HEK293 (cell line): ENCODE measurements at regions not wholly inside any gene's neighbourhood (a gene's known extent, or its start where the extent isn't known, plus 50 kb on each side); places are given as distances from the start of the nearest gene placed in this dataset.

ENCODE experiments used
- CTCF ChIA-PET: fragments of 350-600 bp; formaldehyde crosslinking; extraction: SDS; loops from one replicate; lab custom pipeline; 2021; ENCODE audit warnings: antibody characterized with exemption; lab: Yijun Ruan, JAX
- POLR2A ChIA-PET: fragments of 300-600 bp; formaldehyde crosslinking; extraction: SDS; loops from one replicate; lab custom pipeline; 2020; ENCODE audit warnings: antibody characterized with exemption, inconsistent platforms; lab: Yijun Ruan, JAX
- H3K27ac ChIP-seq: fragments of 200-500 bp; sonication (Bioruptor generic); 2 replicates; pipeline ENCODE4 v1.5.1; 2014; ENCODE audit warnings: low read depth, low read length, control low read depth, inconsistent platforms; ENCODE audit errors: extremely low read depth
- H3K36me3 ChIP-seq, 2 experiments: fragments of 200-500 bp in 1 of 2; sonication (Bioruptor generic) in 1 of 2; 1 replicate in 1 of 2; 2 replicates in 1 of 2; pipeline ENCODE4 v1.5.1; 2014 to 2017; ENCODE audit warnings: inconsistent platforms in 2 of 2, low read length in 2 of 2; ENCODE audit not compliant: control insufficient read depth in 2 of 2, insufficient read depth in 1 of 2
- H3K4me1 ChIP-seq: fragments of 200-500 bp; sonication (Bioruptor generic); 2 replicates; pipeline ENCODE4 v1.5.1; 2014; ENCODE audit warnings: mild to moderate bottlenecking, low read length, inconsistent platforms; ENCODE audit not compliant: control insufficient read depth, insufficient read depth
- H3K4me3 ChIP-seq: 2 replicates; pipeline ENCODE4 v1.5.1; 2011; ENCODE audit warnings: low read depth, mild to moderate bottlenecking, control low read depth, low read length, moderate library complexity
- H3K9me3 ChIP-seq: fragments of 200-500 bp; sonication (Bioruptor generic); 2 replicates; pipeline ENCODE4 v1.5.1; 2014; ENCODE audit warnings: low read depth, low read length, inconsistent platforms; ENCODE audit not compliant: control insufficient read depth, insufficient read depth
- GLI4 ChIP-seq: fragments of 450-650 bp; formaldehyde crosslinking; IDR thresholded peaks from 2 replicates; pipeline ENCODE4 v1.5.1; 2016; ENCODE audit warnings: missing biosample characterization, missing genetic modification characterization
- KLF16 ChIP-seq: fragments of 450-650 bp; formaldehyde crosslinking; IDR thresholded peaks from 2 replicates; pipeline ENCODE4 v1.5.1; 2017; ENCODE audit warnings: missing biosample characterization, missing genetic modification characterization
- REPIN1 ChIP-seq: fragments of 450-650 bp; formaldehyde crosslinking; IDR thresholded peaks from 2 replicates; pipeline ENCODE4 v1.5.1; 2017; ENCODE audit warnings: missing biosample characterization, missing genetic modification characterization, low read depth
- SCRT1 ChIP-seq: fragments of 450-650 bp; formaldehyde crosslinking; IDR thresholded peaks from 2 replicates; pipeline ENCODE4 v1.5.1; 2016; ENCODE audit warnings: missing biosample characterization, missing genetic modification characterization, borderline replicate concordance
- SCRT2 ChIP-seq: fragments of 450-650 bp; formaldehyde crosslinking; IDR thresholded peaks from 2 replicates; pipeline ENCODE4 v1.5.1; 2016; ENCODE audit warnings: missing biosample characterization, missing genetic modification characterization
- ZBTB6 ChIP-seq: fragments of 450-650 bp; formaldehyde crosslinking; IDR thresholded peaks from 2 replicates; pipeline ENCODE4 v1.5.1; 2017; ENCODE audit warnings: missing biosample characterization, missing genetic modification characterization
- ZEB2 ChIP-seq: fragments of 450-650 bp; formaldehyde crosslinking; IDR thresholded peaks from 2 replicates; pipeline ENCODE4 v1.5.1; 2016; ENCODE audit warnings: missing biosample characterization, missing genetic modification characterization
- ZNF280C ChIP-seq: fragments of 450-650 bp; formaldehyde crosslinking; IDR thresholded peaks from 2 replicates; pipeline ENCODE4 v1.5.1; 2016; ENCODE audit warnings: missing biosample characterization, missing genetic modification characterization
- ZNF311 ChIP-seq: fragments of 450-650 bp; formaldehyde crosslinking; IDR thresholded peaks from 2 replicates; pipeline ENCODE4 v1.5.1; 2017; ENCODE audit warnings: missing biosample characterization, missing genetic modification characterization, borderline replicate concordance
- ZNF366 ChIP-seq: fragments of 450-650 bp; formaldehyde crosslinking; conservative IDR thresholded peaks from 2 replicates; pipeline ENCODE4 v1.5.1; 2016; ENCODE audit warnings: missing biosample characterization, missing genetic modification characterization
- ZNF398 ChIP-seq: fragments of 450-650 bp; formaldehyde crosslinking; IDR thresholded peaks from 2 replicates; pipeline ENCODE4 v1.5.1; 2017; ENCODE audit warnings: missing biosample characterization, missing genetic modification characterization
- ZNF513 ChIP-seq: fragments of 450-650 bp; IDR thresholded peaks from 2 replicates; pipeline ENCODE4 v1.5.1; 2018; ENCODE audit warnings: missing biosample characterization, missing genetic modification characterization
- ZNF791 ChIP-seq: fragments of 450-650 bp; formaldehyde crosslinking; IDR thresholded peaks from 2 replicates; pipeline ENCODE4 v1.5.1; 2016; ENCODE audit warnings: missing biosample characterization, missing genetic modification characterization
- ZSCAN30 ChIP-seq: fragments of 450-650 bp; IDR thresholded peaks from 2 replicates; pipeline ENCODE4 v1.5.1; 2018; ENCODE audit warnings: missing biosample characterization, mild to moderate bottlenecking, missing genetic modification characterization, moderate library complexity

GRCh38 chr6:148104131-148104530, 238.5 kb upstream of the SASH1 start:
- no peaks in the 10 kb centered on the region for H3K9me3 ChIP-seq
- H3K36me3 ChIP-seq, result no peaks in the 10 kb centered on the region
- H3K4me1 ChIP-seq, result no peaks in the 10 kb centered on the region; the same call in 1 of the 2 replicates
- ChIA-PET CTCF (interaction anchor here (0.8 kb wide), 1 partner anchor 19 kb away, joined by 4 read pairs; no protein-coding TSS in a partner anchor), POLR2A (no interaction called here)
- H3K4me3 ChIP-seq, result no peak overlapping the region
- TF ChIP-seq ZSCAN30 (tag by site-specific recombination) (no peak), SCRT1 (tag by site-specific recombination) (no peak), GLI4 (tag by site-specific recombination) (no peak), SCRT2 (tag by site-specific recombination) (no peak), ZNF366 (tag by site-specific recombination) (no peak), REPIN1 (tag by site-specific recombination) (no peak), ZNF398 (tag by site-specific recombination) (no peak), KLF16 (tag by site-specific recombination) (no peak)
- H3K27ac ChIP-seq, result no peak overlapping the region

- Histone ChIP-seq H3K9me3 (no peaks in the 10 kb centered on the region), H3K4me1 (peaks cover 2% of the 10 kb centered on the region), H3K27ac (no peak overlapping the region), H3K4me3 (no peak overlapping the region), H3K36me3 (no peaks in the 10 kb centered on the region)
- TF ChIP-seq ZNF311 (no peak), ZNF398 (tag by site-specific recombination) (no peak), ZEB2 (tag by site-specific recombination) (no peak), ZNF280C (tag by site-specific recombination) (no peak)
- ChIA-PET POLR2A (no interaction called here), CTCF (no interaction called here)
Observed at GRCh38 chr6:148105695-148106094, 236.9 kb upstream of the SASH1 start.

- ChIA-PET CTCF (no interaction called here), POLR2A (no interaction called here)
- Histone ChIP-seq H3K27ac (no peak overlapping the region), H3K36me3 (no peaks in the 10 kb centered on the region), H3K9me3 (no peaks in the 10 kb centered on the region; the same call in 1 of the 2 replicates), H3K4me1 (peaks cover 2% of the 10 kb centered on the region), H3K4me3 (no peak overlapping the region)
- TF ChIP-seq ZNF513 (tag by site-specific recombination), result no peak
- no peak for TF ChIP-seq ZNF791 (tag by site-specific recombination)
- no peak for TF ChIP-seq ZBTB6
Observed at GRCh38 chr6:148107911-148108310, 234.7 kb upstream of the SASH1 start.
